ENCODE measurements at regions not wholly inside any gene's neighbourhood (a gene's known extent, or its start where the extent isn't known, plus 50 kb on each side); places are given as distances from the start of the nearest gene placed in this dataset.

DNA sequence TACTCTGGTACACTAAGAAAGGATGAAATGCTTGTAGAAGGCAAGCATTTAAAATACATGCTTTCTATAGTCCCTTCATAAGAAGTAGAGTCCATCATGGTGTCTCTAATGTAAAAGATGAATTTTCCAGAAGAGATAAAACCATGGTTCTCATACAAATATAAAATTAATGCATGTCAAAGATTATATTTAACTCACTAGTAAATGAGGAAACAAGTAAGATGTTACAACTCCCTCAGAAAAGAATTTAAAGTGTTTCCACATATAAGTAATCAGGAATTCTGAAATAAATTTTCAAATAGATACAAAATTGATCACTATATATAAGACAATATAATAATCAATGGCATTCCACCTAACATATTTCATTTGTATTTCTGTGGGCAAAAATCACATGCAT, 570.3 kb upstream of the CCDC54 start:
- TF ChIP-seq POLR2AphosphoS5 (IDR thresholded peaks at IDR 0.05; ENCODE audit: low read depth), result no peak
- TF ChIP-seq, protein P1, sequence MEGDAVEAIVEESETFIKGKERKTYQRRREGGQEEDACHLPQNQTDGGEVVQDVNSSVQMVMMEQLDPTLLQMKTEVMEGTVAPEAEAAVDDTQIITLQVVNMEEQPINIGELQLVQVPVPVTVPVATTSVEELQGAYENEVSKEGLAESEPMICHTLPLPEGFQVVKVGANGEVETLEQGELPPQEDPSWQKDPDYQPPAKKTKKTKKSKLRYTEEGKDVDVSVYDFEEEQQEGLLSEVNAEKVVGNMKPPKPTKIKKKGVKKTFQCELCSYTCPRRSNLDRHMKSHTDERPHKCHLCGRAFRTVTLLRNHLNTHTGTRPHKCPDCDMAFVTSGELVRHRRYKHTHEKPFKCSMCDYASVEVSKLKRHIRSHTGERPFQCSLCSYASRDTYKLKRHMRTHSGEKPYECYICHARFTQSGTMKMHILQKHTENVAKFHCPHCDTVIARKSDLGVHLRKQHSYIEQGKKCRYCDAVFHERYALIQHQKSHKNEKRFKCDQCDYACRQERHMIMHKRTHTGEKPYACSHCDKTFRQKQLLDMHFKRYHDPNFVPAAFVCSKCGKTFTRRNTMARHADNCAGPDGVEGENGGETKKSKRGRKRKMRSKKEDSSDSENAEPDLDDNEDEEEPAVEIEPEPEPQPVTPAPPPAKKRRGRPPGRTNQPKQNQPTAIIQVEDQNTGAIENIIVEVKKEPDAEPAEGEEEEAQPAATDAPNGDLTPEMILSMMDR (IDR thresholded peaks at IDR 0.05; ENCODE audit: insufficient read depth, low read length), result no peak

All from HL-60 (cell line).